ENCODE measurements at regions not wholly inside any gene's neighbourhood (a gene's known extent, or its start where the extent isn't known, plus 50 kb on each side); places are given as distances from the start of the nearest gene placed in this dataset.

DNA sequence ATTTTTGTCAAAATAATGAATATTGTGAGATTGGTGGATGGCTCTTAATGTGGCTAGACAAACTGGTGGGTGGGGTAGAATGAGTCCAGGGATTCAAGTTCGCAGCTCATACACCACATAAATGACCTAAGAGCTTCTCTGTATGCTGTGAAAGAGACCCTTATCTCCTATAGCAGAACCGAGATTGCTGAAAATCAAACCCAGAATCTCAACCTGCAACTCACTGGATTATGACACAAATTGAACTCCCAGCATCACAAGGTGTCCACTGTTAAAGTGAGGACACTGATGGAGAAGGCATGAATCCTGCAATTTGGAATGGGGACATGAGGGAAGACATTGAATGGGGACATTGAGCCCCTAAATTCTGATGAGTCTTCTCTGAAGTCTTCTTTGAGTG lies 51.3 kb upstream of the CNKSR3 start:
- no peak for DNase-seq (ENCODE audit: low read depth, low spot score)

- no peak for DNase-seq (ENCODE audit: low read depth, low spot score)
Measured at GRCh38 chr6:154565331-154565730, 54.8 kb upstream of the CNKSR3 start.

DNA sequence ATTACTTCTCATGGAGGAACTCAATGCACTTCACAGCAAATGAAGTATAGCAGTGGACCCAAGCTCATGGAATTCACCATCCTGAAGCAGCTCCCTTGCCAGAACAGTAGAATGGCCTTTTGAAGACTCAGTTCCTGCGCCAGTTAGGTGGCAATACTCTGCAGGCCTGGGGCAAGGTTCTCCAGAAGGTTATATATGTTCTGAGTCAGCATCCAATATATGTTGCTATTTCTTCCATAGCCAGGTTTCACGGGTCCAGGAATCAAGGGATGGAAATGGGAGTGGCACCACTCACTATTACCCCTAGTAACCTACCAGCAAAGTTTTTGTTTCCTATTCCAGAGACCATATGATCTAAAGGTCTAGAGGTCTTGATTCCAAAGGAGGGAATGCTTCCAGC lies 56.4 kb upstream of the CNKSR3 start:
- DNase-seq (ENCODE audit: low read depth, low spot score): no peak

GRCh38 chr6:154567695-154568220 lies 57.3 kb upstream of the CNKSR3 start:
- DNase-seq (ENCODE audit: low read depth, low spot score): no peak

DNA sequence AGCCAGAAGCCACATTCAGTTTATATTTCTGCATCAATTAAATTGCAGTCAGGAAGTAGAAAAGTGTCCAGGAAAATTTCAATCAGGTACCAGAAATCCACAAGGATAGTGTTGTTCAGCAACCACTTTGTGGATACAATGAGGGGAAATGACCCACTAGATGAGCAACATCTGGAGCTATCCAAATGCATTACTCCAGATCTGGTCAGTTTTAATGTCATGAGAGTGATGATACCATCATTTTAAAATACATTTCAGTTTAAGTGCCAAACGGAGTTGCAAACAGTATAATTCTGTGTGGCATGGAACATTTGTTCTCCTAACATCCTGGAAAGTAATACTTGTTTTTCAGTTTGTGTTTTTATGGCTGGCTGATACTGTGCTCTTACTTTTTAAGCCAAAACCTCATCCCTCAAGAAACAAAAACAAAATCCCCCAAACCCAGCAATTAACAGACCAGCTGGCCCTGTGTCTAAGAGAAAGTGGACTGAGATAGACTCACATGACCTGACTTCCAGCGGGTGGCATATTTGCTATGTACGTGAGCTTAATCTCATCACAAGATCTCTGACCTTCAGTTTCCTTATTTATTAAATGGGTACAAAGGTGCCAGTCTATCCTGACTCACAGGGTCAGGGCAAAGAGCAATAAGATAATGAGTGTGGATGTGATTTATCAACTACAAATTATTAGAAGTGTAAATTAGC lies 58.8 kb upstream of the CNKSR3 start:
- DNase-seq (ENCODE audit: low read depth, low spot score): no peak

DNA sequence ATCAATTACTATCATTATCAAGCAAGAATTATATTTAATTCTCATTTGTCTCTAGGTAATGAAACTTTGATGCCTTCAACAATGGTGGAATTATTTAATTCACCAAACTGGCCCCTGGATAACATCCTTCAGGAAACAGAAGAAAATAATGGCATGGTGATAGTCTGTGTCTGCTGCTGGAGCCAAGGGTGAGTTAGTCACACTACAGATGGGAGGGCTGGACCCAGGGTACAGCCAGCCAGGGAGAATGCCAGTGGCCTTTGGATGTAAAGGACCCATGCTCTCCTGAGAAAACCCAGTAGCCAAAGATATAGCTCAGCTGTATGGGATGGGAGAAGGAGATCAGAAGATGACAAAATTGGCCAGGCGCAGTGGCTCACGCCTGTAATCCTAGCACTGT lies 60.0 kb upstream of the CNKSR3 start:
- DNase-seq (ENCODE audit: low read depth, low spot score): no peak

- no peak for DNase-seq (ENCODE audit: low read depth, low spot score)
Measured at GRCh38 chr6:154572556-154572955, 62.1 kb upstream of the CNKSR3 start.

DNA sequence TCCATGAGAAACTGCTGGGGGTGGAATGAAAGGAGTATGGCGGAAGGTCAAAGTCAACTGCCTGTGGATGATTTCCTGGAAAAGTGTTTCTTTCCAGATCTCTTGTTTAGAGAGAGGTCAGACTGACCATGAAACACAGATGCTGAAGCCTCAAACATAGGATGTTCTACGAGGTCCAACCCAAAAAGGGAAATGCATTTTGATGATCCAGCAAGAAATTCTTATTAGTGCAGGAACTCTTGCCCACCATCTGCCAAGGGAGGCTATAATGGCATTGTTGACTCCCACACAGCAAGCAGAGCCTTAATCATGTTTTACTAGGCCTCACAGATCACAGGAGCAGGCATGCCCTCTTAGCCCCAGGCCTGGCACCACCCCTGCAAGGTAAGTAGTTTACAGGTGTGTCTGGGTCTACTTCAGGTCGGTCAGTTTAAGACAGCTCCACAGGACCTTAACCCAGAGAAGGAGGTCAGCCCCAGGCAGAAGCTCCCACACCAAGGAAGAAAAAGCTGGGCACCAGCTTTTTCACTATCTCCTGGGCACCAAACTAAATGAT lies 67.6 kb upstream of the CNKSR3 start:
- DNase-seq (ENCODE audit: low read depth, low spot score): no peak

GRCh38 chr6:154579046-154579445 lies 68.6 kb upstream of the CNKSR3 start:
- DNase-seq (ENCODE audit: low read depth, low spot score): no peak

GRCh38 chr6:154579485-154579884 lies 69.0 kb upstream of the CNKSR3 start:
- DNase-seq (ENCODE audit: low read depth, low spot score): no peak

DNA sequence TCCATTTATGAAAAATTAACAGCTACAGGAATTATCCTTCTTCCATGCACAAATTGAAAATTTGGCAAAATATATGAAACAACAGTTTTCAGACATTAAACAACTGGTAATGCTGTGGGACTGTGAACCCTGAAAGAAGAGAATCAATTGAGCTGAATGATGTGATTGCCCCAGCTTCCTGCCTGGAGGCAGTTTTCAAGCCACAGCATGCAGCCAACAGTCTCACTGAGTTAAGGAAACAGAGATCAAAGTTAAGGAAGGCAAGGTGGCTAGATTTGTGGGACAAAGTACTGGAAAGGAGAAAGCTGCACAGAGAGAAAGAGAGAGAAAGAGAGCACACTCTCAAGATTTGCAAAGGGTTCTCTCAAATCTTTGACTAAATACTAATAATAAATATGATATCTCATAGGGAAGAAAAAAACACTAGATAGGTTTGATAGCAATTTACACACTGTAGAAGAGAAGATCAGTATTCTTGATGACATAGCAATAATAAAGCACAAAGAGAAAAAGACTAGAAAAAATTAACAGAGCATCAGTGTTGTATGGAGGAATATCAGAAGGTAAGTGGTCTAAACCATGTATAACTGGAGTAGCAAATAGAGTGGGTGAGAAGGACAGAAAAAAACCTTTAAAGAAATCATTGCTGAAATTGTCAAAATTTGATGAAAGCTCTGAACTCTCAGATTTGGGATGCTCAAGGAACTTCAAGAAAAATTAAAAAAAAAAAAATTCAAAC lies 70.1 kb upstream of the CNKSR3 start:
- no peak for DNase-seq (ENCODE audit: low read depth, low spot score)

GRCh38 chr6:154582696-154583095 lies 72.2 kb upstream of the CNKSR3 start:
- DNase-seq (ENCODE audit: low read depth, low spot score): no peak

GRCh38 chr6:154583546-154584188 lies 73.2 kb upstream of the CNKSR3 start:
- DNase-seq (ENCODE audit: low read depth, low spot score): no peak

DNA sequence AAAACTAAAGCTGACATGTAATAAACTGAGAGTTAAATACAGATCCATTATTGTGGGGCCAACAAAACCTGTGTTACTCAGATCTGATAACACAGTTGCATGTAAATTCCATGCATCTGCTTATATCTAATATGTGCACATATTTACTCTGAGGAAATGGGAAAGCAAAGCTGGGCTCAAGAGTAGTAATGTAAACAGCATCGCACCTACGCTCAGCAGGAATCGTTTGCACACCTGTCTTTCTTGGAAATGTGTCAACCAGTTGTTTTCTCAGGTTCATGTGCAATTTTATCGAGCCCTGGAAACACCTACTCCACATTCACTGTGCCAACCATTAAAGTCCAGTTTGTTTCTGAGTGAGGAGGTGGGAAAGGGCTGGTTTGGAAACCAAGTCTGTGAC lies 80.3 kb upstream of the CNKSR3 start:
- DNase-seq (ENCODE audit: low read depth, low spot score): no peak

DNA sequence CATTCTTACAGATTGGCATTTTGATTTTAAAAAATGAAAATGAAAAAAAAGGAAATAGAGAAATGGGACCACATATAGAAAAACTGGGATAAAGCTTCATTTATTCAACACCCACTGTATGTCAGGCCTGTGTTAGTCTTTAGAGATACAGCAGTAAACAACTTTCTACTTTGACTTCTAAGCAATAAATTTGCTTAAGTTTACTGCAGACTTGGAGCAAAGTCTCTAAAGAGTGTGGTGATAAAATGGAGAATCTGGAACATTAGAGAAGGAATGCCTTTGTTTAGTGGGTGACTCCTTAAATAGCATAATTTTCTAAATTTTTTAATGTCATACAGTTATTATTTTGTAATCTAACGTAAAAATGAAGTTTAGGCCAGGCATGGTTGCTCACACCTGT lies 80.7 kb upstream of the CNKSR3 start:
- no peak for DNase-seq (ENCODE audit: low read depth, low spot score)

GRCh38 chr6:154592199-154592860 lies 81.8 kb upstream of the CNKSR3 start:
- no peak for DNase-seq (ENCODE audit: low read depth, low spot score)

DNA sequence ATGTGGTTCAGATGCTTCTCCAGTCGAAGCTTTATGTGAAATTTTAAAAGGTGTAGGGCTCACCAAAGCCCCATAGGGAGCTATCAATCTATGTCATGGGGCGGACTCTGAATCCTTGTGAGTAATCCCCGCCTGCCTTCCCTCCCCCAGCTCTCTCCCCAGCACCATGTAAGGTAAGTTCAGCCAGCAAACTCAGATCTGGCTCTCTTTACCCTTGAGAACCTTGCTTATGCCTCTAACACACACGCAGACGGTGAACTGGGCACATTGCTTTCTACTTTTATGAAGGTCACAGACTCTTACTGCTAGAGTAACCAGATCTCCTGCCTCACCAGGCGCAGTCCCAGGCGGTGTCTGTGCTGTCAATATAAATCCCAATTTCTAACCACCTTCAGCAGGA lies 82.6 kb upstream of the CNKSR3 start:
- no peak for DNase-seq (ENCODE audit: low read depth, low spot score)

DNA sequence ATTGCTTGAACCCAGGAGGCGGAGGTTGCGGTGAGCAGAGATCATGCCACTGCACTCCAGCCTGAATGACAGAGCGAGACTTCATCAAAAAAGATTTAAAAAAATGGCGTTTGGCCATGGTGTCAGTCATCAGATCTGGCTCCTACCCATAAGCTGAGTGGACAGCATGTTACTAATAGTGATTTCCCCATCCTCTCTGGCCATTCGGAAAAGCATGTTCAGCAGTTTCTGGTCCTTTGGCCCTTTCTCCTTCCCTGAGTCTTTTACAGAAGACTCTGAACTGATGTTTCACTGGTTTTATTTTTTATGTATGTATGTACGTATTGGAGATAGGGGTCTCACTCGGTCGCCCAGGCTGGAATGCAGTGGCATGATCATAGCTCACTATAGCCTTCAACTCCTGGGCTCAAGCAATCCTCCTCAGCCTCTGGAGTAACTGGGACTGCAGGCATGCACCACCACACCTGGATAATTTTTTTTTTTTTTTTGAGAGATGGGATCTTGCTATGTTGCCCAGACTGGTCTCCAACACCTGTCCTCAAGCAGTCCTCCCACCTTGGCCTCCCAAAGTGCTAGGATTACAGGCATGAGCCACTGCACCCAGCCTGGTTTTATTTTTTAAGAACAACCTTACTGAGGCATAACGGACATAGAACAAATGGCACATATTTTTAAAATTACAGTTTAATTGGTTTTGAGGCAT lies 84.2 kb upstream of the CNKSR3 start:
- no peak for DNase-seq (ENCODE audit: low read depth, low spot score)

- no peak for DNase-seq (ENCODE audit: low read depth, low spot score)
Measured at GRCh38 chr6:154595538-154595937, 85.1 kb upstream of the CNKSR3 start.

- no peak for DNase-seq (ENCODE audit: low read depth, low spot score)
Measured at GRCh38 chr6:154596009-154596408, 85.5 kb upstream of the CNKSR3 start.

DNA sequence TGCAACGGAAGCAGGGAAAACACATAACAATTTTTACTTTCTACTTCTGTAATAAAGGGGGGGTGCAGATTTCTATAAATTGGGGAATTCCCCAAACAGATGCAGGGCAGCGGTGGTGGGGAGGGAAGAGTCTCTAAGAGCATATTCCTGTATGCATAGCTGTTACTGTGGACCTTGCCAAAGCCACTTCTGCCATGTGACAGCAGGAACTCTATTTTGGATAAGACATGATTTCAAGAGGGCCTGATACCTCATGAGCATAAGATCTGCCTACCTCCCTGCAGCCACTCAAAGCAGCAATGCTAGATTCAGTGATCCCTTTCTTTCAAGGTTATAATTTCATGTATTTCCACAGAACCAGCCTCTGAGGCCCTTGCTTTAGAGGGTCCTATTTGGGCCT lies 86.2 kb upstream of the CNKSR3 start:
- DNase-seq (ENCODE audit: low read depth, low spot score): no peak

All from smooth muscle cell of the brain vasculature (primary cell).